Stimulated activated CD8-positive, alpha-beta memory T cell treated with anti-CD3 and anti-CD28 coated beads, Interleukin-2, amount 100 ng/mL, for 48 hours (primary cell): ENCODE measurements at regions not wholly inside any gene's neighbourhood (a gene's known extent, or its start where the extent isn't known, plus 50 kb on each side); places are given as distances from the start of the nearest gene placed in this dataset.

Experiments used
- DNase-seq, 2 donors: peaks; one replicate each; pipeline ENCODE4 v3.0.0-alpha.2; 2020; ENCODE audit warnings: low read depth in 2 of 2

DNA sequence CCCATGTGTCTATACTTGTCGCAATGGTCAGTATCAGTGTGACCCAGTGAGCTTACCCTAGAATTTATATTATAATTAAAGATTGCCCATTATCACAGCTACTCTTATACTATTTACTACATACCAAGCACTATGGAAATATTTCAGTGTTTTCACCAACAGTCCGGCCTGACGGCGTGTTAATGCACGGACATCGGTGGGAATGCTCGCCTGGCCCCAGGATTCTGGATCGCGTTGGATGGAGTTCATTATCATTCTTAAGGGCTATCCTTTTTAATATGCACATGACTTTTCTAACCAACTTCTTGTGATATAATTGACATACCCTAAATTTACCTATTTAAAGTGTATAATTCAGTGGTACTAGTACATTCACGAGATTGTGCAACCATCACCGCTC, 51.8 kb upstream of the AFDN start:
- DNase-seq: no peak

DNA sequence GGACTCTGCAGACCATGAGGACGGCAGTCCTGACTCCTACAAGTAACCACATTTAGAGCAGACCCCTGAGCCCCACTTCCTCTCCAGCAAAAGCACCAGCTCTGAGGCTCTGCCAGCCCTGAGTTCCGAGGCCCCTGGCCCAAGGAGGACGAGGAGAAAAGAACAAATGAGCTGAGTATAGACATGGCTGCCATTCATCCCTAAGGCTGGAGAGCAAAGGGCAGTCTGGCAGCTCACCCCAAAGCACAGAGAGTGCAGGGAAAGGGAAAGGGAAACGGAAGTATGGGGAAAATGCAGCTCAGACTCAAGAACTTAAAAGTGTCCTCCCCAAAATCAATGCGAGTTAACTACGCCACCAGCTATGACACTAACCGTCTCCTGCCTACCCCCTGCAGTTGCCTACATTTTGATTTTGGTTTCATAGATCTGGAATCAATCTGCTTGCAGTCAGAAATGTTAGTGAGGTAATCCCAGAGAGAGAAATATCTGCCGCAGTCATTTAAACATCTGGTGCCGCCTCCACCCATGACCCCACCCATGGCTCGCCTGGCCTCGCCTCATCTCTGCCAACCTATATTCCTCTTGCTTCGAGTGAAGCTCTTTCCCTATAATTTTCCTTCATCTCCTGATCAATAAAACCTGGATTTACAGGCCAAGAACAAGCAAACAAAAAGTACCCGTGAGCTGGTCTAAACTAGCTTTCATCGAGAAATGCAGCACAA, 49.6 kb upstream of the AFDN start:
- no peak for DNase-seq
